ENCODE measurements at regions not wholly inside any gene's neighbourhood (a gene's known extent, or its start where the extent isn't known, plus 50 kb on each side); places are given as distances from the start of the nearest gene placed in this dataset.

DNA sequence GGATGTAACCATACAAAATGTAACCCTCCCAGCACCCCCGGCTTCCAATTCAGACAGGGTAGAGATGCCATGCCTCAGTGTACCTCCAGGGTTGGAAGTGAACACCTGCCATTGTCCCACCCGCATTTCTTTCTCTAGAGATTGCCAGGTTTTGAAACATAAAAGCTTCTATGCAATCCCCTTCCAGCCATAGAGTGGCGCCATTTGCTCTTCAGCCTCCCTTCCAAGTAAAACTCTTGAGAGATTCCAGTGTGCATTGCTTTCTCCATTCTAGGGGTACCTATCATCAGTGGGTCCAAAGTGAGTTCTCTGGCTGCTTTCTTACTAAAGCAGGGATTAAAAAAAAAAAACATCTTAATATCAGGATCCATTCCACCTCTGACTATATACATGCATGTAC lies 133.1 kb upstream of the RPL38 start:
- intact Hi-C loops (cut with DNase I, micrococcal nuclease), result no loop called here
- Histone ChIP-seq H3K36me3 (ENCODE audit: low read depth) (no peaks in the 10 kb centered on the region), H3K9me3 (no peaks in the 10 kb centered on the region), H3K4me3 (no peak overlapping the region), H3K4me1 (ENCODE audit: low read depth) (no peaks in the 10 kb centered on the region)
- no peak for TF ChIP-seq CTCF (IDR thresholded peaks at IDR 0.05)
- ATAC-seq (no peak), DNase-seq (no peak)

GRCh38 chr17:74070998-74071679 lies 132.3 kb upstream of the RPL38 start:
- intact Hi-C loops (cut with DNase I, micrococcal nuclease), result no loop called here
- H3K4me3 ChIP-seq, result no peak overlapping the region
- TF ChIP-seq CTCF (IDR thresholded peaks at IDR 0.05), result no peak

GRCh38 chr17:74072340-74072739 lies 131.1 kb upstream of the RPL38 start:
- no peak for DNase-seq
- no peaks in the 10 kb centered on the region for H3K9me3 ChIP-seq
- no peak overlapping the region for H3K4me3 ChIP-seq
- ATAC-seq, result no peak
- no peaks in the 10 kb centered on the region for H3K36me3 ChIP-seq (ENCODE audit: low read depth)
- TF ChIP-seq CTCF (IDR thresholded peaks at IDR 0.05), result no peak
- intact Hi-C loops (cut with DNase I, micrococcal nuclease), result no loop called here
- no peaks in the 10 kb centered on the region for H3K4me1 ChIP-seq (ENCODE audit: low read depth)

More at GRCh38 chr17:74070998-74071679, 132.3 kb upstream of the RPL38 start:
- H3K36me3 ChIP-seq (ENCODE audit: low read depth), result no peaks in the 10 kb centered on the region
- H3K4me1 ChIP-seq (ENCODE audit: low read depth), result no peaks in the 10 kb centered on the region
- ATAC-seq, result no peak
- no peaks in the 10 kb centered on the region for H3K9me3 ChIP-seq
- no peak for DNase-seq

DNA sequence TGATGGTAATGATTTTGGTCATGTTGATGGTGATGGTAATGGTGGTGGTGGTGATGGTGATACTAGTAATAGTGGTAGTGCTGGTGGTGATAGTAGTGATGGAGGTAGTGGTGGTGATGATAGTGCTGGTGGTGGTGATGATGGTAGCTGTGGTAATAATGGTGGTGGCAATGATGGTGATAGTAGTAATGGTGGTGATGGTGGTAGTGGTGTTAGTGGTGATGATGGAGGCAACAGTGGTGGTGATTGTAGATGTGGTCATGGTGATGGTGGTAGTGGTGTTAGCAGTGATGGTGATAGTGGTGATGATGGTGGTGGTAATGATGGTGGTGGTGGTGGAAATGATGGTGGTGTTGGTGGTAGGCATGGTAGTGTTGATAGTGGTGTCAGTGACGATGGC lies 127.0 kb upstream of the RPL38 start:
- Histone ChIP-seq H3K9me3 (no peaks in the 10 kb centered on the region), H3K36me3 (ENCODE audit: low read depth) (no peaks in the 10 kb centered on the region), H3K4me3 (no peak overlapping the region), H3K4me1 (ENCODE audit: low read depth) (no peaks in the 10 kb centered on the region)
- no peak for TF ChIP-seq CTCF (IDR thresholded peaks at IDR 0.05)
- DNase-seq (no peak), ATAC-seq (no peak)
- intact Hi-C loops (cut with DNase I, micrococcal nuclease), result no loop called here

DNA sequence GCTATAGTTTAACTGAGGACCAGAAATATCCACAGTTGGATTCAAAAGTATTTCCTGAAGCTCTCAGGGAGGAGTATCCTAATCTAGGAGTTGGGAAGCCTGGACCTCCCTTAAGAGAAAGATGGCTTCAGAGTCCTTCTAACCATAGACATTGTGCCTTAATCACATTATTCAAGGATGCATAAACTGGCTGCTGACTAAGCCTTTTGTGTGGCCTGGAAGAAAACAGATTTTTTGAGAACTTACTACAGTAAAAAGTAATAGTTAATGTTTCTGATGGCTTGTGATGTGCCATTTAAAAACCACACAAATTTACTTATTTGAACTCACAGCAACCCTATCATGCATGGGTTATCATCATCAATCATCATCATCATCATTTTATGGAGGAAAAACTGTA lies 126.2 kb upstream of the RPL38 start:
- no peak for DNase-seq
- Histone ChIP-seq H3K4me1 (ENCODE audit: low read depth) (no peaks in the 10 kb centered on the region), H3K4me3 (no peak overlapping the region), H3K36me3 (ENCODE audit: low read depth) (no peaks in the 10 kb centered on the region), H3K9me3 (no peaks in the 10 kb centered on the region)
- ATAC-seq, result no peak
- TF ChIP-seq CTCF (IDR thresholded peaks at IDR 0.05), result no peak
- intact Hi-C loops (cut with DNase I, micrococcal nuclease), result no loop called here
